OCI-LY1 (cell line): ENCODE measurements at regions not wholly inside any gene's neighbourhood (a gene's known extent, or its start where the extent isn't known, plus 50 kb on each side); places are given as distances from the start of the nearest gene placed in this dataset.

Source experiments
- EZH2 ChIP-seq: fragments of 200-600 bp; sonication (generic), shearing (Covaris generic); IDR thresholded peaks from 2 replicates; pipeline ENCODE4 v1.8.0; 2017; ENCODE audit warnings: borderline replicate concordance, mixed run types, mild to moderate bottlenecking, antibody characterized with exemption, low read length, moderate library complexity, mixed read lengths
- TF ChIP-seq, protein P1 (sequence below): fragments of 200-600 bp; sonication (generic), shearing (Covaris generic); IDR thresholded peaks from 2 replicates; pipeline ENCODE4 v1.5.1; 2017; ENCODE audit warnings: mild to moderate bottlenecking, antibody characterized with exemption, low read length, moderate library complexity, mixed read lengths

GRCh38 chr2:65686928-65687521 is 254.6 kb upstream of the SPRED2 start:
- no peak for TF ChIP-seq EZH2
- TF ChIP-seq, protein P1, sequence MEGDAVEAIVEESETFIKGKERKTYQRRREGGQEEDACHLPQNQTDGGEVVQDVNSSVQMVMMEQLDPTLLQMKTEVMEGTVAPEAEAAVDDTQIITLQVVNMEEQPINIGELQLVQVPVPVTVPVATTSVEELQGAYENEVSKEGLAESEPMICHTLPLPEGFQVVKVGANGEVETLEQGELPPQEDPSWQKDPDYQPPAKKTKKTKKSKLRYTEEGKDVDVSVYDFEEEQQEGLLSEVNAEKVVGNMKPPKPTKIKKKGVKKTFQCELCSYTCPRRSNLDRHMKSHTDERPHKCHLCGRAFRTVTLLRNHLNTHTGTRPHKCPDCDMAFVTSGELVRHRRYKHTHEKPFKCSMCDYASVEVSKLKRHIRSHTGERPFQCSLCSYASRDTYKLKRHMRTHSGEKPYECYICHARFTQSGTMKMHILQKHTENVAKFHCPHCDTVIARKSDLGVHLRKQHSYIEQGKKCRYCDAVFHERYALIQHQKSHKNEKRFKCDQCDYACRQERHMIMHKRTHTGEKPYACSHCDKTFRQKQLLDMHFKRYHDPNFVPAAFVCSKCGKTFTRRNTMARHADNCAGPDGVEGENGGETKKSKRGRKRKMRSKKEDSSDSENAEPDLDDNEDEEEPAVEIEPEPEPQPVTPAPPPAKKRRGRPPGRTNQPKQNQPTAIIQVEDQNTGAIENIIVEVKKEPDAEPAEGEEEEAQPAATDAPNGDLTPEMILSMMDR, result peak; percentile 15; the same call in 1 of the 2 replicates
